NCI-H774 (cell line): ENCODE measurements at regions not wholly inside any gene's neighbourhood (a gene's known extent, or its start where the extent isn't known, plus 50 kb on each side); places are given as distances from the start of the nearest gene placed in this dataset.
"Not testable (repeated sequence)": the region's sequence is repeated elsewhere in the genome, so short reads cannot be mapped to it uniquely, and the experiment has no call there.

Source experiments
- DNase-seq: peaks from one replicate; lab custom pipeline; 2025; lab: John Stamatoyannopoulos, UW

DNA sequence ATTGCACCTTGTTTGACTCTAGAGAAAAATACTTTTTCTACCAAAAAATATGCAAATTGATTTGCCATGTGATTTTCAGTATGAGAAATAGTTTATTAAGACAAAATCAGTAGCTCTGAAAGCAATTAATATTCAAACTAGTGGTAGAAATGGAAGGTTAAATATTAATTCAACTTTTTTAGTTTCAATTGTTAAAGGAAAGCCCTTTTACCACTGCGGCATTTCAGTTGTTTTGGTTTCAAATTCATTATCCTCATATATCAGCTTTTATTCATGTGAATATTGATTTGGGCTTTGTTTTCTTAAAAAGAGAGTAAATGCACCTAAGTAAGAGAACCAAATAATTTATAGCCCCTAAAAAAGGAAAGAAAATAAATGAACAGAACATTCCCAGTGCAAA lies 660.6 kb upstream of the CHD1 start:
- DNase-seq, result no peak

DNA sequence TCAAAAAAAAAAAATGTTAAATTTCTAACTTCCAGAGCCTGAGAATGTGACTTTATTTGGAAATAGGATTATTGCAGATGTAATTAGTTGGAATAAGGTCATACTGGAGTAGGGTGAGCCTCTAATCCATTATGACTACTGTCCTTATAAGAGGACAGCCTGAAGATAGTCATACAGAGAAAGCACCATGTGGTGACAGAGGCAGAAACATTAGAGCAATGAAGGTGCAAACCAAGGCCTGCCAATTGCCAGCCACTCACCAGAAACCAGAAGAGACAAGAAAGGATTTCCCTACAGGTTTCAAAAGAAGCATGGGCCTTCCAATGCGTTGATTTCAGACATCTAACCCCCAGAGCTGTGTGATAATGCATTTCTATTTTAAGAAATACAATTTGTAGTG lies 659.2 kb upstream of the CHD1 start:
- no peak for DNase-seq

DNA sequence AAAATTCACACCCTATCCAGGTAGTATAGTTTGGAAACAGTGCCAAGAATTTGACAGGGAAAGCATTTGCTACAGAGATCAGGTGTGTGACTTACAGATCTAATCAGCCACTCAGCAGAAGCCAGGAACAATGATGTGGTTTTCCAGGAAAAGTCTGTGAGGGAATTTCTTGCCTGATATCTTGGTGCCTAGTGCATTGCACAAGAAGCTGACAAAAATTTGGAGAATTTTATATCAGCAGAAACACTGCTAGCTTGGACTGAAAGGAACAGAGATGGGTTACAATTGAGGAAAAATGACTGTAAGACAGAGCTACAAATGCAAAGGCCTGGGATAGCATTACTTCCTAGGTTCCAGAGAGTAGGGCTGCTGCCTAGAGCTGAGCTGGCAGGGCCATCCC lies 658.1 kb upstream of the CHD1 start:
- no peak for DNase-seq

DNA sequence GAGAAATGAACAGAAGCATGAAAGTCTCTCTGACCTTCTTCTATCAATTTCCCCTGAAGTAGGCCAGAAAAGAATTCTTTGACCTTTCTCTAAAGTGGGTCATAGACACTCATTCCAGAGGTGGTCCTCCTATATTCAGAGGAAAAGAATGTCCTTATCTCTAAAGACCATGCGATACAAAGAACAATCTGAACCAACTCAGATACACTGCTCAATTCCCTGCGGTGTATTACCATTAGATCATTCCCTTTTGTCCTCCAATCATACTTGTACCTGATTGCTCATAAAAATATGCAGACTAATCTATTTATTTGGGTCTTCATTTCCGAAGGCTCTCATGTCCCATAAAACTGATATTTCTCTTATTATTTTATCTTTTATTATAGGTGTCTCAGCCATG lies 652.4 kb upstream of the CHD1 start:
- not testable (repeated sequence) for DNase-seq

DNA sequence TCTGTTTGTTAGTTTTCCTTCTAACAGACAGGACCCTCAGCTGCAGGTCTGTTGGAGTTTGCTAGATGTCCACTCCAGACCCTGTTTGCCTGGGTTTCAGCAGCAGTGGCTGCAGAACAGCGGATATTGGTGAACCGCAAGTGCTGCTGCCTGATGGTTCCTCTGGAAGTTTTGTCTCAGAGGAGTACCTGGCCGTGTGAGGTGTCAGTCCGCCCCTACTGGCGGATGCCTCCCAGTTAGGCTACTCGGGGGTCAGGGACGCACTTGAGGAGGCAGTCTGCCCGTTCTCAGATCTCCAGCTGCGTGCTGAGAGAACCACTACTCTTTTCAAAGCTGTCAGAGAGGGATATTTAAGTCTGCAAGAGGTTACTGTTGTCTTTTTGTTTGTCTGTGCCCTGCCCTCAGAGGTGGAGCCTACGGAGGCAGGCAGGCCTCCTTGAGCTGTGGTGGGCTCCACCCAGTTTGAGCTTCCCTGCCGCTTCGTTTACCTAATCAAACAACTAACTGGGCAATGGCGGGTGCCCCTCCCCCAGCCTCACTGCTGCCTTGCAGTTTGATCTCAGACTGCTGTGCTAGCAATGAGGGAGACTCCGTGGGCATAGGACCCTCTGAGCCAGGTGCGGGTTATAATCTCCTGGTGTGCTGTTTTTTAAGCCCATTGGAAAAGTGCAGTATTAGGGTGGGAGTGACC lies 634.3 kb upstream of the CHD1 start:
- not testable (repeated sequence) for DNase-seq

DNA sequence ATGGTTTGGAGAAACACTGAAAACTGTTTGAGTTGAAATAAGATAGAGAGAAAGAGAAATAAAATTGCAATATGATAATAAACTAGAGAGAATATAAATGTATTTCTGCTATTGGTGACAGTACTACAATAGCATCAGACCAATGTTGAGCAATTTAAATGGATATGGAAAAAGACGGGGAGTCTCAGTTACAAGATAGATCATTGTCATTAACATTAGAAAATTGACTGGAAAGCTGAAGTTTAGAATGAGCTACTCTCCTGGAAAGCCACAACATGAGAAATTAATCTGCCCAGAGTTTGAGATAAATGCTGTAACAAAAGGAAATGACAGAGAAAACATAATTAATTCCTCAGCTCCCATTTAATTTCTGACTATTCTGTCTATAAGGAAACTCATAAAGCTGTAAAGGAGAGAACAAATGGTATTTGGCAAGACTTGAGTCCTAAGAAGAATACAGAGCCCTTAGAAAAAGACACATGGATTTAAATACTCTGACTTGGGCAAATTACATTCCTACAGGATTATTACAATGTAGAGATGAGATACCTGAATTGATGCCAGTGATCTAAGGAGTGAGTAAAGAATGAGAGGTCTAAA lies 624.5 kb upstream of the CHD1 start:
- no peak for DNase-seq

DNA sequence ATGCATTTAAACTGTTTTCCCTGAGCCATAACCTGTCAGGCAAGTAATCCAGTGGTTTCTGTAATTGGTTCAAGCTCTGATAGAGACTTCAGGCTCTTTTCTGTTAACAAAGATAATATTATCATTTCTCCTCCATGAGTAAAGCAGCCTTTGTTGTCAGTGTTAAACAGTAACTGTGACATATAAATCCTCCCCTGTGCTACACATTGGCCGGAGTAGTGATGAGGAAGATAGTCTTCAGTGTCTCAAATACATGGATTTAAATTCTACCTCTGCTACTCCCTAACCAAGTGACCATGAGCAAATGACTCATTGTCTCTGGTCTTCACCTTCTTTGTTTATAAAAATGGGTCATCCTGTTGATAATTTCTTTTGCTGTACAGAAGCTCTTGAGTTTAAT lies 615.5 kb upstream of the CHD1 start:
- no peak for DNase-seq

DNA sequence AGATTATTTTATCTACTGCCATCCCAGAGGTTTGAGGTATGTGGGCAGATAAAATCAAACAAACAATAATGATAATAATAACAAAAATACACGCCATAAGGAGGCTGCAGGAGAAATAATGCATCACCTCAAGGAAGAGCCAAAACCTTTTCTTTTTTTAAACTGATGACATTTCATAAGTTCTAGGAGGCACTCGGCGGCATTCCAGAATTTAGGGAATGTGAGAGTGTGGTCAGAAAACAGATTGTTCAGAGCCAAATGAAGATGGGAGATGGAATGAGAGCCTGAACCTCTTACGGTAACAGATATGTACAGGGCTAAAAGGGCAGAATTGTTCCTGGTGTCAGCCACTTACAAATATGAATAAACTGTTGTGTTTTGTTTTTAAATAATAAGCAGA lies 615.0 kb upstream of the CHD1 start:
- no peak for DNase-seq

DNA sequence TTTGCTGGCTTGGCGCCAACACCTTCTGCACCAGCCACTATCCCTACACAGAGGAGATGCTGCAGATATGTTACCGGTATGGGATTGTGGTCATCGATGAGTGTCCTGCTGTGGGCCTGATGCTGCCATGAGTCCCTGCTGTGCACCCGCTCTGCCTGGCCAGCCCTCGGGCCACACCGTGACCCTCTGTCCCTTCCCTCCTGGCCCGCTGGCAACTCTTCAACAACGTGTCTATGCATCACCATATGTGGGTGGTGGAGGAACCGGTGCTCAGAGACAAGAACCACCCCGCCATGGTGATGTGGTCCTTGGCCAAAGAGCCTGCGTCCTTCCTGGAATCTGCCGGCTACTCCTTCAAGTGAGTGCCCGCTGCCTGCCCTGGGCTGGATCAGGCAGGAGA lies 605.4 kb upstream of the CHD1 start:
- not testable (repeated sequence) for DNase-seq

DNA sequence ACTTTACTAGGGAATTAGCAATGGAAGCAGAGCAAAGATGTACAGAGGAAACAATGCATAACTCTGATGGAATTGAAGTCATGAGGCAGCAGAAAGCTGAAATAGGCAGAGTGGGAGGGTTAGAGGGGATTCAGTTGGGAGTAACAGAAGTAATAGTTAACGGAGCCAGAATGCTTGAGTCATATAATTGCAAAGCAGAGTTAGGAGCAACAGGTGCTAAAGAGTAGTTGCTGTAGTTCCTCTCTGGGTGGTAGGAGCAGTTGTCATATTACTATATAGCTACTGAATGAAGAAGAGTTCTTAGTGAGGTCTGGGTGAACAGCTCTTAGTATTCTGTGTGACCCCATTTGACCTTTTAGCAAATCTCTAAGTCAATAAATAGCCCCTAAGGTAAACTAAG lies 592.9 kb upstream of the CHD1 start:
- not testable (repeated sequence) for DNase-seq

DNA sequence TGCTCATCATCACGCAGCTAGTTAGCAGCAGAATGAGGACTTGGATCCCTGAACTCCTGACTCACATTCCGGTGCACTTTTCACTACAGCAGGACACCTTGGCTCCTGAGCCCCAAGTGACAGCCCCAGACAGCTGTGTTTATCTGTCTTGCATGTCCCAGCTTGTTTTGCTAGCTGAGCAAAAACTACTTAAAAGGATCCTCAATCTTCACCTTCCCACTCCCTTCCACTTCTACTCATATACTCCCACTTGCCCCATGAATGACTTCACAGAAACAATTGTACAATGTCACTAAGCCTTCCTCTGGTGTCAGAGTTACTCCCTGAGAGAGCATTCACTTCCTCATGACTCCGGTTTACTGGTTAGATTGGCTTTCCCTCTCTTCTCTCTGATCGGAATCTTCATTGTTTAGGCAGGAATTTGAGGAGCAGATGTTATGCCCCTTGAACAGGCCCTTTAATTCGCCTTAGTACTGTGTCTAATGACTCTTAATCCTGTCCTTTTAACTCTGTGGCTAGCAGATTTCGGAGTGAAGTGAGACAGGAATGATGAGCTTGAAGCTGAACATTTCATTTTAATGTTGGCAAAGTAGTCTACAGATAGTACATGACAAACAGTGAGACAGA lies 587.2 kb upstream of the CHD1 start:
- DNase-seq, result not testable (repeated sequence)

DNA sequence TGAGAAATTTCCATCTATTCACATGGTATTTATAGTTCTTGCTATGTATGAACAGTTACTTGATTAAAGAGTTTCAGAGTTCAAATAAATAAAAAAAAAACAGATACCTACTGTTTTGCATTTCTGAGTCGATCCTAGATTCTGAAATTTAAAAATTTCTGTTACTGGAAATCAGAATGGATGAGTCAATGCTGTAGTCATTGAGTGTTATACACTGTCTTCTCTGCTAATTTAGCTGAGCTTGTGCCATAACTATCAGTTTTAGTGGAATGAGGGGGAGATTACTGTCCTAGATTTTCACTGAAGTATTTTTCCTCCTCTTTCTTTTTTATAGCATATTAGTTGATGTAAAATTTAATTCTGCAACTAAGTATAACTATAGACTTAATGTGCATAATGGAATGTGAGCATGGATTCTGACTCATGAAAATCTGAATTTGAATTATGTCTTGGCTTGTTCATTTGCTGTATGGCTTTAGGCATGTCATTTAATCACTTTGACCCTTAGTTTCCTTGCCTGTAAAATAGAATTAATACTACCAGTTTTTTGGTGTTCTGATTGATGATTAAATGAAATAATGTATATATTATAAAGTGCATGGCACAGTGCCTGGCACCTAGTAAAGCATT lies 581.5 kb upstream of the CHD1 start:
- DNase-seq, result not testable (repeated sequence)

DNA sequence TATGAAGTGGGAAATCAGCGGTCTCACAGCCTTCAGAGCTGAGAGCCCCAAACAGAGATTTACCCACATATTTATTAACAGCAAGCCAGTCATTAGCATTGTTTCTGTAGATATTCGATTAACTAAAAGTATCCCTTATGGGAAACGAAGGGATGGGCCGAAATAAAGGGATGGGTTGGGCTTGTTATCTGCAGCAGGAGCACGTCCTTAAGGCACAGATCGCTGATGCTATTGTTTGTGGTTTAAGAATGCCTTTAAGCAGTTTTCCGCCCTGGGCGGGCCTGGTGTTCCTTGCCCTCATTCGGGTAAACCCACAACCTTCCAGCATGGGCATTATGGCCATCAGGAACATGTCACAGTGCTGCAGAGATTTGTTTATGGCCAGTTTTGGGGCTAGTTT lies 580.3 kb upstream of the CHD1 start:
- DNase-seq, result not testable (repeated sequence)

DNA sequence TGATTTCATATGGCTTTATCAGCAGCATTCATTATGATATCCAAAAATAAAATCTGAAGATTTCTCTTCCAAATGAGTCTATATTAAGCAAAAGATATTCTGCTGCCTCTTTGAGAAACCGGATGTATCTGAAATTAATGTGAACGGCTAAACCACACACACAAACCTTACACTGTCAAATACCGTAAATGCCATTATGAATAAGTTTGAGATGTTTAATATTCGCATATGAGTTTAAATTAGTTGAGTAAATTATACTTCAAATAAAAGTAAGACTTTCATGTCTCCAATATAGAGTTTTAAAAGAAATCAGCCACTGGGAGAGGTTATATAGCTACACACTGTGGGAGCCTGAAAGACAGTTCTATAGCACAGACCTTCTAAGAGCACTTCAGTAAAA lies 566.6 kb upstream of the CHD1 start:
- DNase-seq, result not testable (repeated sequence)

DNA sequence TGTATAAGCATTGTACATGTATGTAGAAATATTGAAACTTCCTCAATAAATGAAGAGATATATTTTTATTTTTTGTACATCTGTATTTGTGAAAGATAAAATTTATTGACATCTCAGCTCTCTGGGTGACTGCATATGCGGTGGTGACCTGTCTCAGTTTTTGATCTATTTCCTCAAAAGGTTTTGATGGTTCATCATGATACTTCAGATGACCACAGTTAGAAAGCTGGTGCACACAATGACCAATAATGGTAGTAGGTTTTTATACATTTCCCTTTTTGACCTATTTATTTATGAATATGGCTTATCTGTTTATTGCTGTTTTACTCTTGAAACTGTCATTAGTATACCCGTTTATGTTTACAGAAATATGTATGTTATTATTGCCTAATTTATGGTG lies 549.6 kb upstream of the CHD1 start:
- not testable (repeated sequence) for DNase-seq

DNA sequence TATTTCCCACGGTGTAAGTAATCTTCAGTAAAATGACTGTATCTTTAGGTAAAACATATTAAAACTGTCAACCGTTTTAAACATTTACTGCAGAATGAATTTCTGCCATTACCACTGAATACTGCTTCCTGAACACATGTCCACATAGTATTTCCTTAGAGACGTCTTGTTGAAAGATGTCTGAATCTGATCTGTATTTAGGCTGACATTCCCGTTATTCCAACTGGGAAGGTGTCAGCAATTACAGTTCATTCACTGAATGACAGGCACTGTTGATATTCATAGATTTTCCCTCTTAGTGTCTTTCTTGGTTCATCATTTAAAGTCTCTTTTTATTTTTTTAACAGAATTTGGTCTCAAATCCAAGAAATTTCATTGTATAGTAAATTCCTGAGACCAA lies 544.5 kb upstream of the CHD1 start:
- DNase-seq, result not testable (repeated sequence)

DNA sequence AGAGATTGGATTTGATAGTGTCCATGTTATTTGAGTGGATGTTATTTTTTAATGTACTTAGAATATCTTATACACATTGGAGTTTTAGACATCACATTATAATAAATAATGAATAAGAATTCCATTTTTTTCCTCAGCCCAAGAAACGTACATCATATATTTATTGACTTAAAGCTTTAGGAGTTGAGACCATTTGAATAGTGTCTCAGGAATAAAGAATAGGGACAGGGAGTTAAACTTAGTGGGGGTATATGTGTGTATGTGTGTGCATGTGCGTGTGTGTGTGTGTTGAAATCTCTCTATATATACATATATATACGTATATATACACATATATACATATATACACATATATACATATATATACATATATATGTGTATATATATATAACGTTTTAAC lies 542.9 kb upstream of the CHD1 start:
- not testable (repeated sequence) for DNase-seq

DNA sequence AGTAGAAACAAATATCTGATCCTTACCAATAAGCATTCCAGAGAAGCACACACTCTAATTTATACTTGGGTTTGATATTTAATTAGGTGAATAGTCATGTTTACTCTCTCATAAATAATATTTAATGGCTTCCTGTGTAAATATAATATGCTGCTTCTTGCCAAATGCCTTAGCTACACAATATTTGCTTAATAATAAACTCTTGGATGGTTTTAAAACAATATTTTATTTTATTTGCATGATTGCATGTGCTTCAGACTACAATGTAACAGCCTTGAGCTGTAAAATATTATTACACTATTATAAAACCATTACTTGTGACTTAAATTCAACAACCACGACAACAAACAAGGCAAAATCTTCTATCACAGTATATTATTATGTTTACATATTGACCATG lies 542.4 kb upstream of the CHD1 start:
- DNase-seq, result not testable (repeated sequence)

DNA sequence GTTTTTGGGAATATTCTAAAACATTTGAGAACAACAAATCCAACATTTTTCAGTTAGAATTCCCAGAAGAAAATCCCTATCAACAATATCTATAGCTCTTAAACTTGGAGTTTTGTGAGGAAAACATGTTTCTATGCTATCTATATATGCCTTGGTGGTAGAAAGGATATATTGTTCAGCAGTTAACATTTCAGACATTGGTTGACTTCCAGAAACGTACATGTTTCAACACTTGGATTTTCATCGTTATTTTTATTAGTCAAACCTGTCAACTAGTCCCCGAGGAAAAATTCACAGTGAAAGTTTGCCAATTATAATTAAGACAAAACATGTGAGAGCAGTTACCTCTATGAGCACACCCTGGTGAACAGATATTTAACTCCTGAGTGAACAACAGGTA lies 541.8 kb upstream of the CHD1 start:
- DNase-seq, result not testable (repeated sequence)

DNA sequence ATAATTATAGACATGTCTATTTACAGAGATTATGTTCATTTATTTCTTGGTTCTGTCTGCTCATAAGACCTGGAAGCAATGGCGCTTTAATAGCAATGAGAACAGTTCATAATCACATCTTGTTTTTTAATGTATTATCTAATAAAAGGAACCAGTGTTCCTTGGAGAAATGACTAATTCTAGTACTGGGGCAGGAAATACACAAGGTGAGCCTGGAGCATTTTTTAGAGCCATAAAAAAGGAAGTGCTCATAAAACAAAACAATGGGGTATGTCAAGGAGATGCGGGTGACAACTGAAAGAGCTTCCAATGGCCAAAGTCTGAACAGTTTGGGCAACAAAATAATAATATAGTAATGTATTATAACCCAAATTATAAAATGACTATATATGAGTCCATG lies 531.9 kb upstream of the CHD1 start:
- DNase-seq, result no peak

DNA sequence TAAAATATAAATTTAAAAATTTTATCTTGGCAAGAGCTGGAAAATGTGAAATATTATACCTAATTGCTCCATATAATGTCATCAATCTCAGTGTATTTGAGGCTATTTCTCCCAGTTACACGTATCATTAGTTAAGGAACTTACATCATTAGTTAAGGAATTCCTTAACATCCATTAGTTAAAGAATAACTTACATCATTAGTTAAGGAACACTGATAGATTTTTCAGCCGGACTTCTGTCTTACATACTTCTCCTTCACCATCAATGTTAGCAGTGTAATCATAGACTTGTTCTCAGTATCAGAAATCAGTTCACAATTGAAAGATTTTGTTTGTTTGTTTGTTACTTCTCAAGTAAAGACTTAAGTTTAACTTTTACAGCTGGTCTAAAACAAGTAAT lies 524.4 kb upstream of the CHD1 start:
- no peak for DNase-seq

DNA sequence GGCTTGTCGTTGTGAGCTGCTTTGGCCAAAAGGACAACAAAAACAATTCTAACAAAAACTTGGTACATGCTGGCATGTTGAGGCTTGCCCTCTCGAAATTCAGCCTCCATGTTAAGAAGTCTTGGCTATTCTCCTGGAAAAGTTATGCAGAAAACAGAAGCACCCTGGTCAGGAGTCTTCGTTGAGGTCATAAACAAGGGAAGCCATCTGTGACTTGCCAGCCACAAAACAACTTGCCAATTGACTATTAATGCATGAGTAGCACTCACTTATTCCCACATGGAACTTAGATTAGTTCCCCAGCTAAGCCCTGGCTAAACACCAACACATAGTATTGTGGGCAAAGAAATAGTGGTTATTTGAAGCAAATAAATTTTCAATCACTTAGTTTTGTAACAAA lies 521.0 kb upstream of the CHD1 start:
- DNase-seq, result no peak

DNA sequence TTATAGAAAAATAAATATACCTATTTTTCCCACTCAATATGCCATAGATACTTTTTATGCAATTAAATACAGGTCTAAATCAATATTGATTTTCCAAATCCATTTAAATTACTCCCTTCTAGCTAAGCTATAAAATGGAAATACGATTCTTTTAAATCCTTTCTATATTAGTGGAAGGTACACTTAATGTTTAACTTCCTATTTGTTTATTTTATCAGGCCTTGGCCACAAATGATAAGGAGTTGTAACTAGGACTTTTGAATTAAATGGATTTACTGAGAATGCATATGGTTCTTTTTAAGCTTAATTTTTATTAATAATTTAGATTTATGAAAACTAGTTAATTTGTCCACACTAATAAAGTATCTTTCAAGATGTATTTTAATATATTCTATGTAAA lies 517.0 kb upstream of the CHD1 start:
- DNase-seq, result no peak
